ENCODE measurements at regions not wholly inside any gene's neighbourhood (a gene's known extent, or its start where the extent isn't known, plus 50 kb on each side); places are given as distances from the start of the nearest gene placed in this dataset.

GRCh38 chr6:11328613-11329247 lies 96.3 kb upstream of the NEDD9 start:
- intact Hi-C loops (cut with micrococcal nuclease; ENCODE audit: unreplicated experiment), result no loop called here
- no peak overlapping the region for H3K4me3 ChIP-seq
- SMC1A ChIA-PET (ENCODE audit: uncharacterized antibody, unreplicated experiment), result interaction anchor here (0.6 to 12.6 kb wide), 9 partner anchors 10 to 698 kb away, joined by 3 to 129 read pairs (median 8); no protein-coding TSS in a partner anchor
- no peak overlapping the region for H3K27ac ChIP-seq (ENCODE audit: control insufficient read depth, insufficient read depth)
- peaks cover 49% of the 10 kb centered on the region for H3K4me1 ChIP-seq (ENCODE audit: control insufficient read depth, insufficient read depth, low read length)
- ATAC-seq (no peak), FAIRE-seq (no peak), DNase-seq (ENCODE audit: low read depth, low spot score) (no peak)
- BruUV-seq (replicated peaks), result no TSS peak
- H3K4me2 ChIP-seq (ENCODE audit: control insufficient read depth, insufficient read depth), result no peak overlapping the region
- no peak for TF ChIP-seq RFX5 (IDR thresholded peaks at IDR 0.05; ENCODE audit: low read depth, low read length)
- no peak for TF ChIP-seq DPF2 (IDR thresholded peaks at IDR 0.05)
- no peak for TF ChIP-seq PML (IDR thresholded peaks at IDR 0.05; ENCODE audit: low read length)
- no peak for TF ChIP-seq JUNB (IDR thresholded peaks at IDR 0.05)
- no peak for TF ChIP-seq E2F4 (IDR thresholded peaks at IDR 0.05; ENCODE audit: low read depth, low read length)
- WGBS (ENCODE audit: insufficient coverage, insufficient replicate concordance, low lambda C conversion rate, missing lambda C conversion rate), result 95% methylated on average over 7 of the region's 7 CpGs
- peaks cover 2% of the 10 kb centered on the region; the same call in 2 of the 3 replicates for H3K9me3 ChIP-seq (replicated peaks; ENCODE audit: control insufficient read depth, insufficient read depth, low read length)
- RAD21 ChIA-PET (ENCODE audit: unreplicated experiment), result interaction anchor here (1.0 to 5.5 kb wide), 4 partner anchors 25 to 168 kb away, joined by 3 to 31 read pairs (median 14); no protein-coding TSS in a partner anchor
- H2AFZ ChIP-seq (ENCODE audit: control insufficient read depth, low read depth, low read length), result no peak overlapping the region
- POLR2A ChIA-PET, result interaction anchor here (1.1 to 1.5 kb wide), 2 partner anchors 10 to 26 kb away, joined by 3 read pairs; no protein-coding TSS in a partner anchor
- H3K36me3 ChIP-seq (ENCODE audit: control insufficient read depth in 2 of 2, insufficient read depth in 2 of 2, low read length in 1 of 2), result peaks cover 5 to 6% of the 10 kb centered on the region in 2 experiments; a peak in 3 of 4 replicates
- H4K20me1 ChIP-seq (ENCODE audit: control insufficient read depth, insufficient read depth), result no peaks in the 10 kb centered on the region
- H3K27me3 ChIP-seq (replicated peaks in 1 of 2; ENCODE audit: control insufficient read depth in 2 of 2, insufficient read depth in 2 of 2, low read length in 1 of 2), result no peaks in the 10 kb centered on the region
- H3K79me2 ChIP-seq (ENCODE audit: control insufficient read depth, insufficient read depth, low read length), result peaks cover 13% of the 10 kb centered on the region
- in situ Hi-C loops (cut with MboI), result no loop called here
- no peak overlapping the region for H3K9ac ChIP-seq (ENCODE audit: control insufficient read depth, insufficient read depth, low read length)
- CTCF ChIA-PET, result no interaction called here

- ATAC-seq (no peak), FAIRE-seq (no peak), DNase-seq (ENCODE audit: low read depth, low spot score) (no peak)
- H2AFZ ChIP-seq (ENCODE audit: control insufficient read depth, low read depth, low read length), result no peak overlapping the region
- POLR2A ChIA-PET, result interaction anchor here (0.8 to 1.1 kb wide), 2 partner anchors 26 to 49 kb away, joined by 3 read pairs; no protein-coding TSS in a partner anchor
- H3K4me2 ChIP-seq (ENCODE audit: control insufficient read depth, insufficient read depth), result no peak overlapping the region
- H3K9me3 ChIP-seq (replicated peaks; ENCODE audit: control insufficient read depth, insufficient read depth, low read length), result peaks cover 2% of the 10 kb centered on the region; the same call in 2 of the 3 replicates
- H3K9ac ChIP-seq (ENCODE audit: control insufficient read depth, insufficient read depth, low read length), result no peak overlapping the region
- RAD21 ChIA-PET (ENCODE audit: unreplicated experiment), result interaction anchor here (1.0 kb wide), 1 partner anchor 53 kb away, joined by 3 read pairs; no protein-coding TSS in a partner anchor
- intact Hi-C loops (cut with micrococcal nuclease; ENCODE audit: unreplicated experiment), result no loop called here
- H3K27ac ChIP-seq (ENCODE audit: control insufficient read depth, insufficient read depth), result no peak overlapping the region
- H3K79me2 ChIP-seq (ENCODE audit: control insufficient read depth, insufficient read depth, low read length), result peaks cover 20% of the 10 kb centered on the region
- in situ Hi-C loops (cut with MboI), result no loop called here
- 94% methylated on average over 3 of the region's 3 CpGs for WGBS (ENCODE audit: insufficient coverage, insufficient replicate concordance, low lambda C conversion rate, missing lambda C conversion rate)
- peaks cover 2 to 11% of the 10 kb centered on the region in 2 experiments; a peak in 3 of 4 replicates for H3K36me3 ChIP-seq (ENCODE audit: control insufficient read depth in 2 of 2, insufficient read depth in 2 of 2, low read length in 1 of 2)
- no peak overlapping the region for H3K4me3 ChIP-seq
- BruUV-seq (replicated peaks), result no TSS peak
- no peaks in the 10 kb centered on the region for H4K20me1 ChIP-seq (ENCODE audit: control insufficient read depth, insufficient read depth)
- H3K27me3 ChIP-seq (replicated peaks in 1 of 2; ENCODE audit: control insufficient read depth in 2 of 2, insufficient read depth in 2 of 2, low read length in 1 of 2), result no peaks in the 10 kb centered on the region
- SMC1A ChIA-PET (ENCODE audit: uncharacterized antibody, unreplicated experiment), result interaction anchor here (0.6 to 12.6 kb wide), 7 partner anchors 9 to 131 kb away, joined by 3 to 129 read pairs (median 8); no protein-coding TSS in a partner anchor
- CTCF ChIA-PET, result no interaction called here
- H3K4me1 ChIP-seq (ENCODE audit: control insufficient read depth, insufficient read depth, low read length), result peaks cover 52% of the 10 kb centered on the region
- TF ChIP-seq IKZF1 (conservative IDR thresholded peaks at IDR 0.05), result no peak
- TF ChIP-seq WRNIP1 (IDR thresholded peaks at IDR 0.05; ENCODE audit: borderline replicate concordance, low read depth, low read length), result no peak
- no peak for TF ChIP-seq SMARCA5 (IDR thresholded peaks at IDR 0.05)
- no peak for TF ChIP-seq POLR2A (IDR thresholded peaks at IDR 0.05; ENCODE audit: low read depth, low read length)
- no peak for TF ChIP-seq BCL3 (IDR thresholded peaks at IDR 0.05; ENCODE audit: borderline replicate concordance, insufficient read depth, low read depth, low read length, poor library complexity, severe bottlenecking)
- no peak for TF ChIP-seq SMAD1 (IDR thresholded peaks at IDR 0.05; ENCODE audit: low read depth, partially characterized antibody)
- TF ChIP-seq ZNF24 (IDR thresholded peaks at IDR 0.05), result no peak
- TF ChIP-seq IRF5 (IDR thresholded peaks at IDR 0.05; ENCODE audit: borderline replicate concordance), result no peak
- no peak for TF ChIP-seq ETV6 (conservative IDR thresholded peaks at IDR 0.05 in 1 of 2, IDR thresholded peaks at IDR 0.05 in 1 of 2; ENCODE audit: borderline replicate concordance in 1 of 2, low read depth in 1 of 2)
These were observed 95.5 kb upstream of the NEDD9 start for GRCh38 chr6:11327961-11328360.

Measured in GM12878 (cell line).